Smooth muscle cell (in vitro differentiated cells): ENCODE measurements at regions not wholly inside any gene's neighbourhood (a gene's known extent, or its start where the extent isn't known, plus 50 kb on each side); places are given as distances from the start of the nearest gene placed in this dataset.

Experiments used
- DNase-seq: peaks from one replicate; lab custom pipeline; 2025; ENCODE audit not compliant: unreplicated experiment; lab: John Stamatoyannopoulos, UW
- H2AFZ ChIP-seq: fragments of 200-600 bp; sonication (generic); 2 replicates; pipeline ENCODE4 v1.6.0; 2016; ENCODE audit warnings: antibody characterized with exemption, low read depth, mild to moderate bottlenecking
- H3F3A ChIP-seq: fragments of 200-600 bp; sonication (generic); 2 replicates; pipeline ENCODE4 v1.6.0; 2017; ENCODE audit warnings: antibody characterized with exemption, low read depth
- H3K27ac ChIP-seq: fragments of 200-600 bp; sonication (generic); 2 replicates; pipeline ENCODE4 v1.5.1; 2016; ENCODE audit warnings: low read depth, mild to moderate bottlenecking
- H3K27me3 ChIP-seq: fragments of 200-600 bp; sonication (generic); 2 replicates; pipeline ENCODE4 v1.6.1; 2016; ENCODE audit warnings: low read depth, mild to moderate bottlenecking
- H3K36me3 ChIP-seq: fragments of 200-600 bp; sonication (generic); 2 replicates; pipeline ENCODE4 v1.5.1; 2016; ENCODE audit warnings: low read depth
- H3K4me1 ChIP-seq: fragments of 200-600 bp; sonication (generic); 2 replicates; pipeline ENCODE4 v1.5.1; 2016; ENCODE audit warnings: low read depth
- H3K4me2 ChIP-seq: fragments of 200-600 bp; sonication (generic); 2 replicates; pipeline ENCODE4 v1.6.0; 2016; ENCODE audit warnings: mild to moderate bottlenecking
- H3K4me3 ChIP-seq: fragments of 200-600 bp; sonication (generic); 2 replicates; pipeline ENCODE4 v1.5.1; 2016; ENCODE audit warnings: mild to moderate bottlenecking
- H3K79me2 ChIP-seq: fragments of 200-600 bp; sonication (generic); 2 replicates; pipeline ENCODE4 v1.6.0; 2016; ENCODE audit warnings: low read depth, mild to moderate bottlenecking
- H3K9ac ChIP-seq: fragments of 200-600 bp; sonication (generic); 2 replicates; pipeline ENCODE4 v1.6.0; 2016; ENCODE audit warnings: low read depth
- H3K9me3 ChIP-seq: fragments of 200-600 bp; sonication (generic); replicated peaks from 2 replicates; pipeline ENCODE4 v1.5.1; 2016; ENCODE audit warnings: low read depth
- H4K20me1 ChIP-seq: fragments of 200-600 bp; sonication (generic); 2 replicates; pipeline ENCODE4 v1.6.0; 2016; ENCODE audit warnings: low read depth
- WGBS: methylation state at CpG from one replicate; pipeline ENCODE4 v1.1.7; 2016; ENCODE audit warnings: low lambda C conversion rate; 5-methylcytosine and 5-hydroxymethylcytosine counted together
- TF ChIP-seq, protein P1 (sequence below): fragments of 200-600 bp; sonication (generic); IDR thresholded peaks from 2 replicates; pipeline ENCODE4 v1.5.1; 2017; ENCODE audit warnings: borderline replicate concordance, mild to moderate bottlenecking, antibody characterized with exemption; ENCODE audit not compliant: insufficient read depth, poor library complexity, severe bottlenecking

- H2AFZ ChIP-seq = no peak overlapping the region
- no peak for DNase-seq
- TF ChIP-seq, protein P1, sequence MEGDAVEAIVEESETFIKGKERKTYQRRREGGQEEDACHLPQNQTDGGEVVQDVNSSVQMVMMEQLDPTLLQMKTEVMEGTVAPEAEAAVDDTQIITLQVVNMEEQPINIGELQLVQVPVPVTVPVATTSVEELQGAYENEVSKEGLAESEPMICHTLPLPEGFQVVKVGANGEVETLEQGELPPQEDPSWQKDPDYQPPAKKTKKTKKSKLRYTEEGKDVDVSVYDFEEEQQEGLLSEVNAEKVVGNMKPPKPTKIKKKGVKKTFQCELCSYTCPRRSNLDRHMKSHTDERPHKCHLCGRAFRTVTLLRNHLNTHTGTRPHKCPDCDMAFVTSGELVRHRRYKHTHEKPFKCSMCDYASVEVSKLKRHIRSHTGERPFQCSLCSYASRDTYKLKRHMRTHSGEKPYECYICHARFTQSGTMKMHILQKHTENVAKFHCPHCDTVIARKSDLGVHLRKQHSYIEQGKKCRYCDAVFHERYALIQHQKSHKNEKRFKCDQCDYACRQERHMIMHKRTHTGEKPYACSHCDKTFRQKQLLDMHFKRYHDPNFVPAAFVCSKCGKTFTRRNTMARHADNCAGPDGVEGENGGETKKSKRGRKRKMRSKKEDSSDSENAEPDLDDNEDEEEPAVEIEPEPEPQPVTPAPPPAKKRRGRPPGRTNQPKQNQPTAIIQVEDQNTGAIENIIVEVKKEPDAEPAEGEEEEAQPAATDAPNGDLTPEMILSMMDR = no peak
- H4K20me1 ChIP-seq = no peaks in the 10 kb centered on the region
- H3K4me2 ChIP-seq = no peak overlapping the region
- no peak overlapping the region for H3K4me3 ChIP-seq
- no peaks in the 10 kb centered on the region for H3F3A ChIP-seq
- H3K9ac ChIP-seq = no peak overlapping the region
- 100% methylated on average over 4 of the region's 4 CpGs for WGBS
- no peaks in the 10 kb centered on the region for H3K27me3 ChIP-seq
- no peaks in the 10 kb centered on the region for H3K9me3 ChIP-seq
- no peaks in the 10 kb centered on the region for H3K4me1 ChIP-seq
- no peaks in the 10 kb centered on the region for H3K36me3 ChIP-seq
- H3K27ac ChIP-seq = no peak overlapping the region
- no peaks in the 10 kb centered on the region for H3K79me2 ChIP-seq
Measured at GRCh38 chr7:50959560-50959959, 176.9 kb upstream of the GRB10 start.

- no peaks in the 10 kb centered on the region for H3F3A ChIP-seq
- 86% methylated on average over 3 of the region's 3 CpGs for WGBS
Measured at GRCh38 chr7:50957855-50958254, 175.2 kb upstream of the GRB10 start.

GRCh38 chr7:50957431-50957830 lies 174.7 kb upstream of the GRB10 start:
- H3K27ac ChIP-seq = no peak overlapping the region
- no peaks in the 10 kb centered on the region for H3K27me3 ChIP-seq
- 76% methylated on average over 6 of the region's 6 CpGs for WGBS
- no peak overlapping the region for H2AFZ ChIP-seq
- H3K4me3 ChIP-seq = no peak overlapping the region
- no peak for DNase-seq
- no peaks in the 10 kb centered on the region for H4K20me1 ChIP-seq
- TF ChIP-seq, protein P1 = no peak
- H3K79me2 ChIP-seq = no peaks in the 10 kb centered on the region
- H3K4me2 ChIP-seq = no peak overlapping the region
- H3K4me1 ChIP-seq = peaks cover 6% of the 10 kb centered on the region
- H3K9ac ChIP-seq = no peak overlapping the region
- no peaks in the 10 kb centered on the region for H3K9me3 ChIP-seq
- no peaks in the 10 kb centered on the region for H3F3A ChIP-seq
- no peaks in the 10 kb centered on the region for H3K36me3 ChIP-seq

More at GRCh38 chr7:50957855-50958254, 175.2 kb upstream of the GRB10 start:
- H3K9ac ChIP-seq = no peak overlapping the region
- H3K79me2 ChIP-seq = no peaks in the 10 kb centered on the region
- no peak for DNase-seq
- H3K9me3 ChIP-seq = no peaks in the 10 kb centered on the region
- no peaks in the 10 kb centered on the region for H3K27me3 ChIP-seq
- H3K4me3 ChIP-seq = no peak overlapping the region
- no peak overlapping the region for H3K27ac ChIP-seq
- no peak overlapping the region for H3K4me2 ChIP-seq
- no peaks in the 10 kb centered on the region for H3K36me3 ChIP-seq
- H4K20me1 ChIP-seq = no peaks in the 10 kb centered on the region
- no peak overlapping the region for H2AFZ ChIP-seq
- TF ChIP-seq, protein P1 = no peak
- H3K4me1 ChIP-seq = peaks cover 6% of the 10 kb centered on the region

DNA sequence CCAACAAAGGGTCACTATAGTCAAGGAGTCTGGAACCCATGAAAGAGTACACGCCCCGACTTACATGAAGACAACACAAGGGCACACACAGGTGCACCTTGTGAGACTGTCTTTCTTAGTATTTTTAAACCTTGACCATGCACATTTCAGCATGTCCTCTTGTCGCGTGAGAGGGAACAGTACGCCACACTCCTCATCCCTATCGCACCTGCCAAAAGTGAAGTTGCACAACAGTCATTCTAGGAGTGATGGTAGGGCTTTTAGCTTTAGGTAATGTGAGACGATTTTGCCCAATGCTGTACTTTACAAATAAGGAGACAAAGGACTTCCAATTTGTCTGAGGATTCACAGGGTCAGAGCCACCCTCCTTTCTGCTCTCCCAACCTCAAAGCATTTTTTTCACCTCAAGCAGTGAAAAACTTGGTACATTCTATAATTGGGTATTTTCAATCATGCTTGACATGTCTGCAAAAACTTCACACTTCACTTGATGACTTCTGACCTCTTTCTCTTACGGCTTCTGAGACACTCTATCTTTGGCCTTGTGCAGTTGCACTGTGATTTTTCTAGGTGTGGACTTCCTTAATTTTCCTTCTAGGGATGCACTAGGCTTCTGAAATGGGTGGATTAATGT lies 173.9 kb upstream of the GRB10 start:
- Histone ChIP-seq H3K27ac (no peak overlapping the region), H3K4me1 (peaks cover 6% of the 10 kb centered on the region), H3K36me3 (no peaks in the 10 kb centered on the region), H2AFZ (no peak overlapping the region), H3K9ac (no peak overlapping the region), H4K20me1 (no peaks in the 10 kb centered on the region), H3K27me3 (no peaks in the 10 kb centered on the region), H3K4me2 (no peak overlapping the region), H3K9me3 (no peaks in the 10 kb centered on the region), H3K4me3 (no peak overlapping the region), H3K79me2 (no peaks in the 10 kb centered on the region), H3F3A (no peaks in the 10 kb centered on the region)
- 95% methylated on average over 8 of the region's 8 CpGs for WGBS
- TF ChIP-seq, protein P1 = no peak
- DNase-seq = no peak
